Psoas muscle (tissue), 7 donors: ENCODE measurements at regions not wholly inside any gene's neighbourhood (a gene's known extent, or its start where the extent isn't known, plus 50 kb on each side); places are given as distances from the start of the nearest gene placed in this dataset.

Experiments used
- ATAC-seq, 4 donors: fragments of 200-7000 bp; cut with Tn5 transposase; one replicate each; pipeline ENCODE4 v1.9.1; 2020; ENCODE audit warnings: moderate library complexity in 3 of 4, mild to moderate bottlenecking in 2 of 4
- DNase-seq, 2 donors: peaks; one replicate each; pipeline ENCODE4 v3.0.0-alpha.2; 2020
- H3K27ac ChIP-seq: fragments of 200-600 bp; one replicate; pipeline ENCODE4 v1.8.0; 2022
- H3K27me3 ChIP-seq, 3 donors: fragments of 200-600 bp in 1 of 3; one replicate each; pipeline versions ENCODE4 v1.6.1 to v1.8.0; 2013 to 2022; ENCODE audit warnings: low read length in 2 of 3, mild to moderate bottlenecking in 2 of 3, moderate library complexity in 1 of 3; ENCODE audit not compliant: insufficient read depth in 3 of 3
- H3K36me3 ChIP-seq, 2 donors: fragments of 200-600 bp in 1 of 2; one replicate each; pipeline versions ENCODE4 v1.6.1 to v1.8.0; 2013 to 2022; ENCODE audit warnings: low read depth in 1 of 2, mild to moderate bottlenecking in 1 of 2, moderate library complexity in 1 of 2; ENCODE audit not compliant: insufficient read depth in 1 of 2
- H3K4me1 ChIP-seq: fragments of 200-600 bp; one replicate; pipeline ENCODE4 v1.8.0; 2022
- H3K4me3 ChIP-seq: fragments of 200-600 bp; one replicate; pipeline ENCODE4 v1.8.0; 2022; ENCODE audit warnings: mild to moderate bottlenecking
- H3K9me3 ChIP-seq: fragments of 200-600 bp; one replicate; pipeline ENCODE4 v1.8.0; 2022
- WGBS, 3 donors: extraction: QIAGEN DNeasy Blood & Tissue Kit; methylation state at CpG; one replicate each; pipeline versions ENCODE4 v1.1.6 to v1.1.7; 2013; 5-methylcytosine and 5-hydroxymethylcytosine counted together
- intact Hi-C, 2 donors: fragments of 100-400 bp; cut with DNase I; formaldehyde crosslinking; loops; one replicate each; pipeline versions ENCODE4 v1.11.0 to v1.14.2; 2022
- TF ChIP-seq, protein P1 (sequence below): fragments of 200-600 bp; IDR thresholded peaks from one replicate; pipeline ENCODE4 v1.8.0; 2022; ENCODE audit warnings: antibody characterized with exemption
- donor health status: healthy with polysubstance abuse.
- donor health status: DM: no; HTN: no; CAD: no; lungs with moderate emphysema.
- donor health status: Bipolar disorder and iron deficiency.
- donor health status: healthy.
- donor health status: DM: yes; HTN: yes; CAD: no.
- donor health status: DM: no; HTN: no; CAD: no.
- donor health status: DM: yes; HTN: yes; CAD: no.

DNA sequence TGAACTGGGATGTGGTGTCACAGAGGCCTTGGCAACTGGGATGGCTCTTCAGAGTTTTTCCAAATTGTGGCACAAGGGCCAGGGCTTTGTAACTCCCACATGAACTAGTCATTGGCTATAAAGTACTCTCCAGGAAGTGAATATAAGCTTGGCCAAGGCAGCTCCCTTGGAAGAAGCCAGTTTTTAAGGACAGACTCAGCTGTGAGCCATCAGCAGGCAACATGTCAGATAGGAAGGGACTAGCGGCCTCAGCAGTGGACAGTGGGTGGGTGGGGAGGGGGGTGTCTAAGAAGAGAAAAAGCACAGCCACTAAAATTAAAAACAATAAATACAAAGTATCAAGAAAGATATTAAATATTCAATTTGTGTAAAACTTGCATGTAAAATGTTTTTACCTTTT is 691.1 kb upstream of the PIK3C3 start:
- no peak overlapping the region for H3K4me3 ChIP-seq
- no peak overlapping the region for H3K27ac ChIP-seq
- no peaks in the 10 kb centered on the region for H3K4me1 ChIP-seq
- no peaks in the 10 kb centered on the region for H3K27me3 ChIP-seq
- H3K9me3 ChIP-seq, result no peaks in the 10 kb centered on the region
- no peaks in the 10 kb centered on the region for H3K36me3 ChIP-seq
- TF ChIP-seq, protein P1, sequence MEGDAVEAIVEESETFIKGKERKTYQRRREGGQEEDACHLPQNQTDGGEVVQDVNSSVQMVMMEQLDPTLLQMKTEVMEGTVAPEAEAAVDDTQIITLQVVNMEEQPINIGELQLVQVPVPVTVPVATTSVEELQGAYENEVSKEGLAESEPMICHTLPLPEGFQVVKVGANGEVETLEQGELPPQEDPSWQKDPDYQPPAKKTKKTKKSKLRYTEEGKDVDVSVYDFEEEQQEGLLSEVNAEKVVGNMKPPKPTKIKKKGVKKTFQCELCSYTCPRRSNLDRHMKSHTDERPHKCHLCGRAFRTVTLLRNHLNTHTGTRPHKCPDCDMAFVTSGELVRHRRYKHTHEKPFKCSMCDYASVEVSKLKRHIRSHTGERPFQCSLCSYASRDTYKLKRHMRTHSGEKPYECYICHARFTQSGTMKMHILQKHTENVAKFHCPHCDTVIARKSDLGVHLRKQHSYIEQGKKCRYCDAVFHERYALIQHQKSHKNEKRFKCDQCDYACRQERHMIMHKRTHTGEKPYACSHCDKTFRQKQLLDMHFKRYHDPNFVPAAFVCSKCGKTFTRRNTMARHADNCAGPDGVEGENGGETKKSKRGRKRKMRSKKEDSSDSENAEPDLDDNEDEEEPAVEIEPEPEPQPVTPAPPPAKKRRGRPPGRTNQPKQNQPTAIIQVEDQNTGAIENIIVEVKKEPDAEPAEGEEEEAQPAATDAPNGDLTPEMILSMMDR, result no peak
- DNase-seq (no peak), ATAC-seq (no peak)
- 63 to 86% (median 78%) methylated on average over 1 of the region's 1 CpG for WGBS, 3 donors
- intact Hi-C loops, result no loop called here

DNA sequence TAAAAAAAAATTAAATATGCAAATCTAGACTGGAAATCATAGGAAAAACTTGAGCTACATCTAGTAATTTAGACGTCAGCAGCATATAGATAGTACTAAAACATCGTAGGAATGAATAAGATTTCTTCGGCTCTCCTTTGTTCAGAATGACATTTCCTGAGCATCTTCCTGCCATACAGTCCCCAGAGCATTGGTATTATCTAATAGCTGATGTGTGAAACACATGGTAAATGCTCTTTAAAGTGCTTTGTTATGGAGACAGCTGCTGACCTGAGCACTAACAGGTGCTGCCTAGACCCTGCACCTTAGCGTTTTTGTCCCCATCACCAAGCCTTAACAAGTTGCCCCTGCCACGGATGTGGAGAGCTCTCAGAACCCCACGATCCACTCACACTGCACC is 692.3 kb upstream of the PIK3C3 start:
- intact Hi-C loops, result no loop called here
- 77 to 86% (median 82%) methylated on average over 6 of the region's 6 CpGs for WGBS, 3 donors

DNA sequence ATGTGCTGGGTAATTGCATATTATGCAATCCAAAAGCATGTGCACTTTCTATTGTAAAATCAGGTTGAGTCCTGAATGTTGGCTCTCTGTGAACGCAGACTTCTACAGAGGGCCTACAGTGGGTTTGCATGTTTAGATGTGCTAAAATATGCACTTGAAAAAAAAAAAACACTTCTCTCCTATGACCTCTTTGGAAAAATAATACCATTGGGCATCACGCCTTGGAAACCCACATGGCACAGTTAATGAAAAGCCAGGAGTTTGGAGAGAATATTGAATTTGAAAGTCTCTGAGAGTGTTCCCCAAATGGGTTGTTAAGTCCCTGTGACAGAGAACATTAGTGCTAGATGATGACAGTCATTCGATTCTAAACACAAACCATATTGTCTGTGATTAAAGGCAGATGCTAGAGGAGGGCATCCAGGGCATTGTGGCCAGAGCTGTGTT is 710.4 kb upstream of the PIK3C3 start:
- no peak for ATAC-seq
- Histone ChIP-seq H3K27ac (no peak overlapping the region), H3K27me3 (no peaks in the 10 kb centered on the region), H3K4me1 (no peaks in the 10 kb centered on the region), H3K4me3 (no peak overlapping the region), H3K36me3 (no peaks in the 10 kb centered on the region), H3K9me3 (no peaks in the 10 kb centered on the region)
- WGBS, 3 donors, result 61 to 73% (median 73%) methylated on average over 3 of the region's 3 CpGs
- no peak for DNase-seq
- TF ChIP-seq, protein P1, result no peak
- intact Hi-C loops, result loop anchor here in 1 of 2 donors (5.0 kb wide), 1 partner anchor 1252 kb away; no protein-coding TSS in a partner anchor

More for the DNA sequence above, 692.3 kb upstream of the PIK3C3 start:
- TF ChIP-seq, protein P1, result no peak
- no peaks in the 10 kb centered on the region for H3K4me1 ChIP-seq
- no peaks in the 10 kb centered on the region for H3K27me3 ChIP-seq
- H3K4me3 ChIP-seq, result no peak overlapping the region
- no peaks in the 10 kb centered on the region for H3K36me3 ChIP-seq
- no peak for ATAC-seq
- no peak overlapping the region for H3K27ac ChIP-seq
- H3K9me3 ChIP-seq, result no peaks in the 10 kb centered on the region
- no peak for DNase-seq

DNA sequence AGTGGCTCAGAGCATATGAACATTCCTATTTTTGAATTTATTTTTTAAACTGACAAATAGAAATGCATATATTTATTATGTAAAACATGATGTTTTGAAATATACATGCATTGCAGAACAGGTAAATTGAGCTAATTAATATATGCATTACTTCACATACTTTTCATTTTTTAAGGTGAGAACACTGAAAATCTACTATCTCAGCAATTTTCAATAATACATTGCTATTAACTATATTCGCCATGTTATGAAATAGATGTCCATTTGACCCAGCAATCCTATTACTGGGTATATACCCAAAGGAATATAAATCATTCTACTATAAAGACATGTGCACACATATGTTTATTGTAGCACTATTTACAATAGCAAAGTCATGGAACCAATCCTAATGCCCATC is 717.7 kb upstream of the PIK3C3 start:
- no peaks in the 10 kb centered on the region for H3K27me3 ChIP-seq
- no peaks in the 10 kb centered on the region for H3K9me3 ChIP-seq
- H3K4me1 ChIP-seq, result no peaks in the 10 kb centered on the region
- ATAC-seq (no peak), DNase-seq (no peak)
- no peak overlapping the region for H3K4me3 ChIP-seq
- no peak overlapping the region for H3K27ac ChIP-seq
- TF ChIP-seq, protein P1, result no peak
- WGBS, 3 donors, result 89 to 98% (median 91%) methylated on average over 1 of the region's 1 CpG
- H3K36me3 ChIP-seq, result no peaks in the 10 kb centered on the region
- intact Hi-C loops, result no loop called here

DNA sequence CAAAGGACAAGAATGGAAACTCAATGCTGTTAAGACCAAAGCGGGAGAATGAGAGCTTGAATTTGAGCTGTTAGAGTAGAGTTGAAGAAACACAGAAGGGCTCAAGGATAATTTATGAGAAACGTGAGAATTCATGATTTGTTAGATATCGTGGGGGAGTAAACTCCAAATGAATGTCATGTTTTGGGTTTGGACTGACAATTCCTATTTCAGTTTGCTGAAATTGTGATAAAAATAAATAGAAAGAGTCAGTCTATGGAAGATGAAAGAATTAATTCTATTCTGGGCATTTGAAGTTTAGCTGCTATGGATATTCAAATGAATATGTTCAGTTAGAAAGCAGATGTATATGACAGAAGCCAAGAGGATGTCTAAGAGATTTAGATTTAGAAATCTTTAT is 723.4 kb upstream of the PIK3C3 start:
- 73 to 82% (median 80%) methylated on average over 3 of the region's 3 CpGs for WGBS, 3 donors
- no peak for ATAC-seq
- Histone ChIP-seq H3K36me3 (no peaks in the 10 kb centered on the region), H3K27me3 (no peaks in the 10 kb centered on the region), H3K4me3 (no peak overlapping the region), H3K4me1 (no peaks in the 10 kb centered on the region), H3K9me3 (no peaks in the 10 kb centered on the region), H3K27ac (no peak overlapping the region)
- TF ChIP-seq, protein P1, result no peak
- intact Hi-C loops, result no loop called here
- no peak for DNase-seq
